ENCODE measurements at regions not wholly inside any gene's neighbourhood (a gene's known extent, or its start where the extent isn't known, plus 50 kb on each side); places are given as distances from the start of the nearest gene placed in this dataset.

DNA sequence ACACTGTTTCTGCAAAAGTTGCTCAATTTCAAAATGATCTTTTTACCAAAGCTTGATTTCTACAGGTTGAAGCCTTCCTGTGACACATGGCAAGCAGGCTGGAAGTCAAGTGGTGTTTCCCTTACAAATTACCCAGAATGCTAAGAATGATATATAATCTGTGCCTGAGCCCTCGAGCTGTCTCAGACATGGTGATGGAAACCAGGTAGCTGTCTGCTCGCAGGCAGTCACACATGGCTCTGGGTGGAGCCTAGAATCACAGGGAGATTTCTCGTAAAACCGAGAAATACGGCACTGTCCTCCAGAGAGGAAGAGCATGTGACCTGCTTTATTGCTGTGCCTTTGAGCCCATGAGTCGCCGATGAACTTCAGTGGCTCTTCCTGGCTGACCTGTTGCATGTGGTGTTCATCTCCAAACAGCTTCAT lies 392.9 kb downstream of the ZNF521 start:
- TF ChIP-seq SIN3A (IDR thresholded peaks at IDR 0.05; ENCODE audit: borderline replicate concordance, insufficient read depth, low read length) (no peak), POLR2AphosphoS5 (IDR thresholded peaks at IDR 0.05; ENCODE audit: low read depth, low read length) (no peak), FOXP2 (optimal IDR thresholded peaks at IDR 0.05; ENCODE audit: borderline replicate concordance, extremely low read depth, extremely low read length, insufficient read depth) (no peak), TAF1 (IDR thresholded peaks at IDR 0.05; ENCODE audit: borderline replicate concordance, insufficient read depth, low read length) (no peak)
- TF ChIP-seq, protein P1, sequence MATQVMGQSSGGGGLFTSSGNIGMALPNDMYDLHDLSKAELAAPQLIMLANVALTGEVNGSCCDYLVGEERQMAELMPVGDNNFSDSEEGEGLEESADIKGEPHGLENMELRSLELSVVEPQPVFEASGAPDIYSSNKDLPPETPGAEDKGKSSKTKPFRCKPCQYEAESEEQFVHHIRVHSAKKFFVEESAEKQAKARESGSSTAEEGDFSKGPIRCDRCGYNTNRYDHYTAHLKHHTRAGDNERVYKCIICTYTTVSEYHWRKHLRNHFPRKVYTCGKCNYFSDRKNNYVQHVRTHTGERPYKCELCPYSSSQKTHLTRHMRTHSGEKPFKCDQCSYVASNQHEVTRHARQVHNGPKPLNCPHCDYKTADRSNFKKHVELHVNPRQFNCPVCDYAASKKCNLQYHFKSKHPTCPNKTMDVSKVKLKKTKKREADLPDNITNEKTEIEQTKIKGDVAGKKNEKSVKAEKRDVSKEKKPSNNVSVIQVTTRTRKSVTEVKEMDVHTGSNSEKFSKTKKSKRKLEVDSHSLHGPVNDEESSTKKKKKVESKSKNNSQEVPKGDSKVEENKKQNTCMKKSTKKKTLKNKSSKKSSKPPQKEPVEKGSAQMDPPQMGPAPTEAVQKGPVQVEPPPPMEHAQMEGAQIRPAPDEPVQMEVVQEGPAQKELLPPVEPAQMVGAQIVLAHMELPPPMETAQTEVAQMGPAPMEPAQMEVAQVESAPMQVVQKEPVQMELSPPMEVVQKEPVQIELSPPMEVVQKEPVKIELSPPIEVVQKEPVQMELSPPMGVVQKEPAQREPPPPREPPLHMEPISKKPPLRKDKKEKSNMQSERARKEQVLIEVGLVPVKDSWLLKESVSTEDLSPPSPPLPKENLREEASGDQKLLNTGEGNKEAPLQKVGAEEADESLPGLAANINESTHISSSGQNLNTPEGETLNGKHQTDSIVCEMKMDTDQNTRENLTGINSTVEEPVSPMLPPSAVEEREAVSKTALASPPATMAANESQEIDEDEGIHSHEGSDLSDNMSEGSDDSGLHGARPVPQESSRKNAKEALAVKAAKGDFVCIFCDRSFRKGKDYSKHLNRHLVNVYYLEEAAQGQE (IDR thresholded peaks at IDR 0.05; ENCODE audit: insufficient read depth in 1 of 2, low read depth in 2 of 2, low read length in 2 of 2) = no peak

DNA sequence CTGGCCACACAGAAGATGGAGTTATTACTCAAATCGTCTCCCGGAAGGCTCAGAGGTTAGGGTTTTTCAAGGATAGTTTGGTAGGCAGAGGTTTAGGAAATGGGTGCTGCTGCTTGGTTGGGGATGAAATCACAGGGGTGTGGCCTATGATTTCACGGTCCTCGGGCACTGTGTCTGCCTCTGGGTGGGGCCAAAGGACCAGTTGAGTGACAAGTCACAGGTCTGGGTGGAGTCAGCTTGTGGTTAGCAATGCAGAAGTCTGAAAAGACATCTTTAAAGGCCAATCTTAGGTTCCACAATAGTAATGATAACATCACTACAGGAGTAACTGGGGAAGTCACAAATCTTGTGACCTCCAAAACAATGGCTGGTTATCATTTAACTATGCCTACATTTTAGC lies 387.8 kb downstream of the ZNF521 start:
- TF ChIP-seq TAF1 (IDR thresholded peaks at IDR 0.05; ENCODE audit: borderline replicate concordance, insufficient read depth, low read length) (no peak), POLR2AphosphoS5 (IDR thresholded peaks at IDR 0.05; ENCODE audit: low read depth, low read length) (no peak), SIN3A (IDR thresholded peaks at IDR 0.05; ENCODE audit: borderline replicate concordance, insufficient read depth, low read length) (no peak)

DNA sequence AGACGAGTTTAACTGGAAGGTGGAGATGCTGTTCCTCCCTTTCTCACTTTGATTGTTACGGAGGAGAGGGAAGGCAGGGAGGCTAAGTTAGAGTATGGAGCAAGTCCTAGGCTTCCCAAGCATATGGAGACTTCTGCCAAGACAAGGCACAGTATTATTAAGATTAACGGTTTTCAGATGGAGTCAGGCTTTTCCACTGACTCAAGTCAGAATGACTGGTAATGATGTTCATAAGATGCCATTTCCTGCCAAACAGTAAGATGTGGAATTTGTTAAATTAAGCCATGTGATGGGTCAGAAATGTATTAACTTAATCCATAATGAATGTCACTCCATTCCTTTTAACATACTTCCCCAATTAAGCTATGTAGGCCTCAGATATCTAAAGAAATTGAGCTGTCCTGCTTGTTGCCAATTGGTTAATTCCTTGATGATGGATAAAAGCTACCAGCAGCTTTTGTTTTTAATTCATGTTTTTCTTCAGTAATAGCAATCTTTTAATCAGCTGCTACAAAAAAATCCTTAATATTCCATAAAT lies 383.7 kb downstream of the ZNF521 start:
- TF ChIP-seq POLR2AphosphoS5 (IDR thresholded peaks at IDR 0.05; ENCODE audit: low read depth, low read length) = no peak
- TF ChIP-seq, protein P1 (IDR thresholded peaks at IDR 0.05; ENCODE audit: insufficient read depth in 1 of 2, low read depth in 2 of 2, low read length in 2 of 2) = no peak
- TF ChIP-seq TAF1 (IDR thresholded peaks at IDR 0.05; ENCODE audit: borderline replicate concordance, insufficient read depth, low read length) = no peak
- TF ChIP-seq FOXP2 (optimal IDR thresholded peaks at IDR 0.05; ENCODE audit: borderline replicate concordance, extremely low read depth, extremely low read length, insufficient read depth) = no peak
- TF ChIP-seq SIN3A (IDR thresholded peaks at IDR 0.05; ENCODE audit: borderline replicate concordance, insufficient read depth, low read length) = no peak

DNA sequence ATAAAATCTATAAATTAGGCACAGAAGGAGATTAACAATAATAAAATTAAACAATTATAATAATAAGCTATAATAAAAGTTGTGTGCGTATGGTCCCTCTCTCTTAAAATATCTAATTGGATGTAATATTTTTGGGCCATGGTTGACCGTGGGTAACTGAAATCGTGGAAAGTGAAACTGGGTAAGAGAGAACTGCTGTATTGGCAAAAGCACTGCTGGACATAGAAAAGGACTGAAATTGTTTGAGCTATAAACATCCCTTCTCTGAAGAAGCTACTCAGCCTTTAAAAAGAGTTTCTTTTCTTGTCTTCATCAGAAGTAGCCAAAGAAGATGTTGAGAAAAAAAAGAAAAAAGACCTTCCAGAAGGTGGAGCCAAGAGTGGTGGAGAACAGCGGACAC lies 379.4 kb downstream of the ZNF521 start:
- TF ChIP-seq, protein P1 (IDR thresholded peaks at IDR 0.05; ENCODE audit: insufficient read depth in 1 of 2, low read depth in 2 of 2, low read length in 2 of 2) = no peak
- TF ChIP-seq TAF1 (IDR thresholded peaks at IDR 0.05; ENCODE audit: borderline replicate concordance, insufficient read depth, low read length) (no peak), POLR2AphosphoS5 (IDR thresholded peaks at IDR 0.05; ENCODE audit: low read depth, low read length) (no peak), SIN3A (IDR thresholded peaks at IDR 0.05; ENCODE audit: borderline replicate concordance, insufficient read depth, low read length) (no peak), FOXP2 (optimal IDR thresholded peaks at IDR 0.05; ENCODE audit: borderline replicate concordance, extremely low read depth, extremely low read length, insufficient read depth) (no peak)

DNA sequence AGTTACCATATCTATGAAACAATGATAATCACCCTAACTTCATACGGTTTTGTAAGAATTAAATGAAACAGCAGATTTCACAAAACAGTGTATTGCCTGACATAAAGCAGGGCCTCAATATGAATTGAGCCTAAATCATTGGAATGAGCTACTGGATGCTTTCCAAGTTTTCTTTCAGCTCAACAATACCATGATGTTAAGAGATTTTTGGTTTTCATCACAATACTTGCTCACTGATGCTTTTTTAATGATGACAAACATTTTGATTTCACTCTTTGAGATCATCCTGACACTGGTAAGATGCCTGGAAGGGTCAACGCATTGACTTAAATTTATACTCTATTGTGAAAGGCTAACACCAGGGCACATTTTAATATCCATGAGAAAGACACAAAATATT lies 377.5 kb downstream of the ZNF521 start:
- TF ChIP-seq SIN3A (IDR thresholded peaks at IDR 0.05; ENCODE audit: borderline replicate concordance, insufficient read depth, low read length) = no peak
- TF ChIP-seq, protein P1 (IDR thresholded peaks at IDR 0.05; ENCODE audit: insufficient read depth in 1 of 2, low read depth in 2 of 2, low read length in 2 of 2) = no peak
- no peak for TF ChIP-seq POLR2AphosphoS5 (IDR thresholded peaks at IDR 0.05; ENCODE audit: low read depth, low read length)
- TF ChIP-seq TAF1 (IDR thresholded peaks at IDR 0.05; ENCODE audit: borderline replicate concordance, insufficient read depth, low read length) = no peak
- TF ChIP-seq FOXP2 (optimal IDR thresholded peaks at IDR 0.05; ENCODE audit: borderline replicate concordance, extremely low read depth, extremely low read length, insufficient read depth) = no peak
